ENCODE measurements at regions not wholly inside any gene's neighbourhood (a gene's known extent, or its start where the extent isn't known, plus 50 kb on each side); places are given as distances from the start of the nearest gene placed in this dataset.
A peak's percentile ranks its signal among the peaks of the same experiment; 100 is the strongest.
"Not testable (repeated sequence)": the region's sequence is repeated elsewhere in the genome, so short reads cannot be mapped to it uniquely, and the experiment has no call there.

- DNase-seq (ENCODE audit: low read depth), result no peak
Observed at GRCh38 chrX:122203399-122203798, 980.7 kb upstream of the GRIA3 start.

- DNase-seq (ENCODE audit: low read depth), result no peak
Observed at GRCh38 chrX:122218666-122219065, 965.4 kb upstream of the GRIA3 start.

- no peak for DNase-seq (ENCODE audit: low read depth)
Observed at GRCh38 chrX:122219226-122219625, 964.9 kb upstream of the GRIA3 start.

GRCh38 chrX:122219735-122220134 is 964.3 kb upstream of the GRIA3 start:
- no peak for DNase-seq (ENCODE audit: low read depth)

GRCh38 chrX:122220644-122221373 is 963.3 kb upstream of the GRIA3 start:
- DNase-seq (ENCODE audit: low read depth), result no peak

GRCh38 chrX:122221810-122222209 is 962.3 kb upstream of the GRIA3 start:
- not testable (repeated sequence) for DNase-seq (ENCODE audit: low read depth)

GRCh38 chrX:122224137-122224536 is 959.9 kb upstream of the GRIA3 start:
- not testable (repeated sequence) for DNase-seq (ENCODE audit: low read depth)

GRCh38 chrX:122238801-122239200 is 945.3 kb upstream of the GRIA3 start:
- no peak for DNase-seq (ENCODE audit: low read depth)

GRCh38 chrX:122241959-122242358 is 942.1 kb upstream of the GRIA3 start:
- no peak for DNase-seq (ENCODE audit: low read depth)

- no peak for DNase-seq (ENCODE audit: low read depth)
Observed at GRCh38 chrX:122244080-122244479, 940.0 kb upstream of the GRIA3 start.

GRCh38 chrX:122245175-122245574 is 938.9 kb upstream of the GRIA3 start:
- no peak for DNase-seq (ENCODE audit: low read depth)

GRCh38 chrX:122245943-122246342 is 938.1 kb upstream of the GRIA3 start:
- DNase-seq (ENCODE audit: low read depth), result no peak

GRCh38 chrX:122246937-122247336 is 937.1 kb upstream of the GRIA3 start:
- no peak for DNase-seq (ENCODE audit: low read depth)

- no peak for DNase-seq (ENCODE audit: low read depth)
Observed at GRCh38 chrX:122248681-122249080, 935.4 kb upstream of the GRIA3 start.

GRCh38 chrX:122252454-122252853 is 931.6 kb upstream of the GRIA3 start:
- DNase-seq (ENCODE audit: low read depth), result no peak

GRCh38 chrX:122268353-122268752 is 915.7 kb upstream of the GRIA3 start:
- DNase-seq (ENCODE audit: low read depth), result no peak

- peak; percentile 33 for DNase-seq (ENCODE audit: low read depth)
Observed at GRCh38 chrX:122269243-122269781, 914.8 kb upstream of the GRIA3 start.

GRCh38 chrX:122270809-122271494 is 913.1 kb upstream of the GRIA3 start:
- DNase-seq (ENCODE audit: low read depth), result no peak

GRCh38 chrX:122272011-122272410 is 912.1 kb upstream of the GRIA3 start:
- DNase-seq (ENCODE audit: low read depth), result no peak

- DNase-seq (ENCODE audit: low read depth), result no peak
Observed at GRCh38 chrX:122279746-122280145, 904.3 kb upstream of the GRIA3 start.

- not testable (repeated sequence) for DNase-seq (ENCODE audit: low read depth)
Observed at GRCh38 chrX:122299822-122300221, 884.3 kb upstream of the GRIA3 start.

- DNase-seq (ENCODE audit: low read depth), result no peak
Observed at GRCh38 chrX:122301491-122301890, 882.6 kb upstream of the GRIA3 start.

GRCh38 chrX:122303761-122304160 is 880.3 kb upstream of the GRIA3 start:
- DNase-seq (ENCODE audit: low read depth), result no peak
